GM19438 (cell line): ENCODE measurements at regions not wholly inside any gene's neighbourhood (a gene's known extent, or its start where the extent isn't known, plus 50 kb on each side); places are given as distances from the start of the nearest gene placed in this dataset.
A peak's percentile ranks its signal among the peaks of the same experiment; 100 is the strongest.
"Not testable (repeated sequence)": the region's sequence is repeated elsewhere in the genome, so short reads cannot be mapped to it uniquely, and the experiment has no call there.

ENCODE experiments used
- ATAC-seq: cut with Tn5 transposase; IDR thresholded peaks from one replicate; pipeline ENCODE4 v1.9.1; 2021; ENCODE audit warnings: low read depth; ENCODE audit not compliant: unreplicated experiment

- no peak for ATAC-seq
These were observed 70.1 kb downstream of the FBXO4 start for GRCh38 chr5:41995193-41995592.

- no peak for ATAC-seq
These were observed 76.6 kb downstream of the FBXO4 start for GRCh38 chr5:42001673-42002072.

- ATAC-seq, result not testable (repeated sequence)
These were observed 78.8 kb downstream of the FBXO4 start for GRCh38 chr5:42003852-42004251.

- ATAC-seq, result peak; percentile 80
These were observed 80.6 kb downstream of the FBXO4 start for GRCh38 chr5:42005561-42006153.

DNA sequence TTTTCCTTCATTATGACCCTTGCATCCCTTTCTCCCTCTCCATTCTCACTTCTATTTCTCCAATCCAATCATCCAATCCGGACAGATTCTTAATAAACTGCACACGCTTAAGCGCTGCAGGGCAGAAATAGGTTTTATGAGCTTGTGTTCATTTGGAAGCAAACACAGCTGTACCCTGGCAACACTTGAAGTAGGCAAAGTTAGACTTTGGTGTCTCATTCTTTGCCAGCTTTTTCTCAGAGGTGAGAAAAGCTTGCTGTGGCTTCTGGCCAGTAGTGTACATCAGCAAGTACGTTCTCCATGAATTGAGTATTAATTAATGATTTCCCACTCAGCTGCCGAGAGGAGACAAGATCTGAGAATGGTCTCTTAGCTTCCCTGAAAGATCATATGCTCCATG lies 88.5 kb downstream of the FBXO4 start:
- ATAC-seq, result no peak

DNA sequence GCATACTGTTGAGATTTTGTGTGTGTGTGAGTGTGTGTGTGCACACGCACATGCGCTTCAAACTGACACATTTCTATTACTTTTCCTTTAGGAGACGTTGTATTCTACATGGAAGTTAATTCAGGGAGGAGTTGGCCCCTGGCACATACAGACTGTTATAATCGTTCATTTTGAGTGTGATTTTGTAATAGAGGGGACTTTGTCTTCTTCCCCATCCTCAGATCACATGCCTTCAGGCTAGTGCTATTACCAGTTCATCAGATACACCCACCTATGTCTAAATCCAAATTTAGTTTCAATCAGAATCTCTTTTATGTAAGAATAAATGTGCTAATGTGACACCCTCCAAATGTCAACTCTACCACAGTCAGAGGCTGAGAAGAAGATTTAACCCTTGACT lies 90.2 kb downstream of the FBXO4 start:
- no peak for ATAC-seq

- ATAC-seq, result no peak
These were observed 90.6 kb downstream of the FBXO4 start for GRCh38 chr5:42015681-42016080.

DNA sequence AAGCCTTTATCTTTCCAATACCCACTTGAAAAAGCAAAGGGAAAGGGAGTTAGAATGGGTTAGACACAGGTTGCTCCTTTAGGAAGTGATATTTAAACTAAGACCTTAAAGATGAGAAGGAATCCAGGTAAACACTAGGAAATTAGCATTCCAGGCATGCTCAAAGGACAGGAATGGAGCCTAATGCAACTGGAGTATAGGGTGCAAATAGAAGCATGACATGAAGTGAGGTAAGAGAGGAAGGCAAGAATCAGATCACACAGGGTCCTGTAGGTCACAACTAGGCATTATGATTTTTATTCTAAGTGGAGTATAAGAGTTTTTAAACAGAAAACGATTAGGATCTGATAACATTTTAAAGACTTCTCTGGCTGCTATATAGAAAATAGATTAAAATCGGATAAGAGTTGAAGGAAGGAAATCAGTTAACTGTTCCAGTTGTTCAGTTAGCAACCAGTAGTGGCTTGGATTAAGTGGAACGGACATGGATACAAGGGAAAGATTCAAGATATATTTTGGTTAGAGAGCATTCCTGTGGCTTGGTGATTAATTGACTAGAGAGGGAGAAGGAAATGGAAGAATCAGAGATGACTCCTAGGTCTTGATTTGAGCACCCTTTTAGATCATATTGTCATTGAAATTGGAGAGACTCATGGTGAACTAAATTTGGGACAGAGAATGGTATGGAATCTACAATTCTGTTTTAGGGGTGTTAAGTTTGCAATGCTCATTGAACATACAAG lies 95.9 kb downstream of the FBXO4 start:
- no peak for ATAC-seq

GRCh38 chr5:42021923-42022322 lies 96.8 kb downstream of the FBXO4 start:
- no peak for ATAC-seq

- ATAC-seq, result no peak
These were observed 97.4 kb downstream of the FBXO4 start for GRCh38 chr5:42022383-42022972.

- no peak for ATAC-seq
These were observed 101.4 kb downstream of the FBXO4 start for GRCh38 chr5:42026446-42026845.

GRCh38 chr5:42032137-42032536 lies 107.1 kb downstream of the FBXO4 start:
- no peak for ATAC-seq

DNA sequence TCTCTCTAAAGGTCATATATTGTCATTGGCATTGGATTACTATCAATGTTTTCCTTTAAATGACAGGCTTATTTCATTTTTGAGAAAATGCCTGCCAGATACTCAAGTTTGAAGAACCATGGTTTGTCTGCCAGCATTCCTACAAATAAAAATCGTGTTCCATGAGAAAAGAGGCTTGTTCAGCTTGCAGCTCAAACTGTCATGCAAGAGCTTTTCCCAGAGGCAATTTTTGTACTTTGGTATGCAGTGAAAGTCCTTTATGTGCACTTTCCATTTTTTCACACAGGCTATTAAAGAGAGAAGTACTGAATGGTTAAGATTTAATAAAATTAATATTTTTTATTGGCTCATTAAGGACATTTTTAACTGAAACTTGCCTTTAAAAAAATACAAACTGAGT lies 110.4 kb downstream of the FBXO4 start:
- no peak for ATAC-seq

DNA sequence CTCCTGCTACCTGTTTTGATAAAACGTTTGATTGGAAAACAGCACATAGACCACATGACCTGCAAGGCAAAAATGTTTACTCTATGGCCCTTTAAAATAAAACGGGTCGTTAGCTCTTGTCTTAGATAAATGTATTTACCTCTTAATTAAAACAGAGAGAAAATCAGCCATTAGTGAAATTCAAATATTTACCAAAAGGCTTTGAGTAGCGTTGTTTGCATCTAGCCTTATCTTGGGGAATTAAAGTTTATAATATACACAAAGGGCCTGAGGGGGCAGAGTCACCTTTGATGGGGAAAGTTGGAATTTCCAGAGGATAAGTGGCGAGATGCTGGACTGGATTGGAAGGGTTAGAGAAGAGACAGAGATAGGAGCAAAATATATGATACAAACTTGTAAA lies 111.3 kb downstream of the FBXO4 start:
- no peak for ATAC-seq

- no peak for ATAC-seq
These were observed 112.4 kb downstream of the FBXO4 start for GRCh38 chr5:42037379-42037932.

DNA sequence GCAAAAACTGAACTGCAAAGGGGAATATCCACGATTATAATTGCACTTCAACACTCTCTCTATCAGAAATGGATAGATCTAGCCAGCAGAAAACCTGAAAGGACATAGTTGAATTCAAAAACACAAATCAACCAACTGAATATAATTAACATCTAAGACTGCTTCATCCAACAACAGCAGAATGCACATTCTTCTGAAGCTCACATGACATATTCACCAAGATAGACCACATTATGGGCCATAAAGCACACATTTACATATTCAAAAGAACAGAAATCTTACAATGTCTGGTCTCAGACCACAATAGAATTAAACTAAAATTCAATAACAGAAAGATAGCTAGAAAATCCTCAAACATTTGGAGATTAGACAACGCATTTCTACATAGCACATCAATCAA lies 118.3 kb downstream of the FBXO4 start:
- no peak for ATAC-seq

DNA sequence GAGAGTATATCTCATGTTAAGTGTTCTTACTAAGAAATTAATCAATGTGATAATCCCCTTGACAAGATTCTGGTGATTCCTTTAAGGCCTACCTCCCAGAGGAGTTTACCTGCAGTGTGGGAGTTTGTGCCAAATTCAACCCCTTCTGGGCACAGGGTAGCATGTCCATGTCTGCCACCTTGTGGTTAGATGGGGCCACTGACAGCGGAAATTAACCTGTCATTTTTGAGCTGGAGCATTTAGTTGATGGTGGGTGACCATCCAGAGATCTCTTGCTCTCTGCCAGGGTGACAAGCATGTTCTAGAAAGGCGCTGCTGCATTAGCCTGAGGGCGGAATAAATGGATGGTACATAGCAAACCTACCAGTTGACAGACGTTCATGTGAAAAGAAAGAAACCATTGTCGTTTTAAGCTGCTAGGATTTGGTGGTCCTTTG lies 132.2 kb downstream of the FBXO4 start:
- ATAC-seq, result peak; percentile 87

- no peak for ATAC-seq
These were observed 134.2 kb downstream of the FBXO4 start for GRCh38 chr5:42059291-42059690.

- no peak for ATAC-seq
These were observed 134.8 kb downstream of the FBXO4 start for GRCh38 chr5:42059778-42060464.

- ATAC-seq, result no peak
These were observed 136.0 kb downstream of the FBXO4 start for GRCh38 chr5:42061121-42061520.

GRCh38 chr5:42064821-42065220 lies 139.7 kb downstream of the FBXO4 start:
- no peak for ATAC-seq
